Neural progenitor cell (in vitro differentiated cells): ENCODE measurements at regions not wholly inside any gene's neighbourhood (a gene's known extent, or its start where the extent isn't known, plus 50 kb on each side); places are given as distances from the start of the nearest gene placed in this dataset.

Experiments
- EZH2 ChIP-seq: fragments of 200-600 bp; sonication (generic); IDR thresholded peaks from 2 replicates; pipeline ENCODE4 v1.6.1; 2017; ENCODE audit warnings: antibody characterized with exemption, mild to moderate bottlenecking, moderate library complexity
- EZH2phosphoT487 ChIP-seq: fragments of 200-600 bp; sonication (generic); IDR thresholded peaks from 2 replicates; pipeline ENCODE4 v1.6.1; 2017; ENCODE audit warnings: antibody characterized with exemption
- TF ChIP-seq, protein P1 (sequence below): fragments of 200-600 bp; sonication (generic); IDR thresholded peaks from 2 replicates; pipeline ENCODE4 v1.5.1; 2017; ENCODE audit warnings: antibody characterized with exemption, mild to moderate bottlenecking

DNA sequence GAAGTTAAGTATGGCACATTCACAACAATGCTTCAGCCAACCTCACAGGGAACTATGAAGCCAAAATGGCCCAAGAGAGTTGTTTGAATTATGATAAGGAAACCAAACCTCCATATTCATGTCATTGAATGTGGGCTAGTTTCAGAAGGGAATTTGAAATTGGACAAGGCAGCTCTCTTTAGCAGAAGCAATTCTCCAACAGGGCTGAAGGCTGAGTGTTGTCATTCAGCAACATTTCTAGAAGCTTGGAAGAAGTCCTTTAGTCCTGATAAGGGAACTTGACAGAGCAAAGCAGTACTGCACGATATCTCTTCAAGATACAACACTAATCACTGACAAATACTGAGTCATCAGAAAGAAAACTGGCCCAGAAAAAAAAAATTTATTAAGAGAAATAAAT, 115.4 kb downstream of the SLC25A46 start:
- TF ChIP-seq, protein P1, sequence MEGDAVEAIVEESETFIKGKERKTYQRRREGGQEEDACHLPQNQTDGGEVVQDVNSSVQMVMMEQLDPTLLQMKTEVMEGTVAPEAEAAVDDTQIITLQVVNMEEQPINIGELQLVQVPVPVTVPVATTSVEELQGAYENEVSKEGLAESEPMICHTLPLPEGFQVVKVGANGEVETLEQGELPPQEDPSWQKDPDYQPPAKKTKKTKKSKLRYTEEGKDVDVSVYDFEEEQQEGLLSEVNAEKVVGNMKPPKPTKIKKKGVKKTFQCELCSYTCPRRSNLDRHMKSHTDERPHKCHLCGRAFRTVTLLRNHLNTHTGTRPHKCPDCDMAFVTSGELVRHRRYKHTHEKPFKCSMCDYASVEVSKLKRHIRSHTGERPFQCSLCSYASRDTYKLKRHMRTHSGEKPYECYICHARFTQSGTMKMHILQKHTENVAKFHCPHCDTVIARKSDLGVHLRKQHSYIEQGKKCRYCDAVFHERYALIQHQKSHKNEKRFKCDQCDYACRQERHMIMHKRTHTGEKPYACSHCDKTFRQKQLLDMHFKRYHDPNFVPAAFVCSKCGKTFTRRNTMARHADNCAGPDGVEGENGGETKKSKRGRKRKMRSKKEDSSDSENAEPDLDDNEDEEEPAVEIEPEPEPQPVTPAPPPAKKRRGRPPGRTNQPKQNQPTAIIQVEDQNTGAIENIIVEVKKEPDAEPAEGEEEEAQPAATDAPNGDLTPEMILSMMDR: no peak
- TF ChIP-seq EZH2phosphoT487: no peak
- no peak for TF ChIP-seq EZH2
